Glomerular visceral epithelial cell (primary cell): ENCODE measurements at regions not wholly inside any gene's neighbourhood (a gene's known extent, or its start where the extent isn't known, plus 50 kb on each side); places are given as distances from the start of the nearest gene placed in this dataset.
"Not testable (repeated sequence)": the region's sequence is repeated elsewhere in the genome, so short reads cannot be mapped to it uniquely, and the experiment has no call there.

ENCODE experiments used
- DNase-seq: peaks from one replicate; pipeline ENCODE4 v3.0.0-alpha.2; 2016; ENCODE audit errors: extremely low spot score

DNA sequence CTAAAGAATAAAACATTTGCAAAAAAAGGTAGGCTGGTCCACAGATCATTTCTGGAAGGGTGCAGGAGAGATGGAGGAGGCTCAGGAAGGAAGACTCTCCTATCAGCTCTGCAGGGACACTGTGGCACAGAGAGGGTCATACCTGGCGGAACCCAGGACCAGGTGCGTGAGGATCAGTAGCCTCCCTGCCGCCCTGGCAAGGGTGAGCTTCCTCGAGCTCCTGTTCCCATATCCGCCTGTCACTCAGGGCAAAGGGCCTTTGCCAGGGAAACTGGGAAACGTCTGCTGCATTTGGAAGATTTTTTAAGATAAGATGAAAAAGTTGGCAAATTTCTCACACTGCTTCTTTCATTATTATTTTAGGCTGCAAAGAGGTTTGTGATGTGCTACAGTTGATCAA is 112.1 kb upstream of the TIAM1 start:
- no peak for DNase-seq

DNA sequence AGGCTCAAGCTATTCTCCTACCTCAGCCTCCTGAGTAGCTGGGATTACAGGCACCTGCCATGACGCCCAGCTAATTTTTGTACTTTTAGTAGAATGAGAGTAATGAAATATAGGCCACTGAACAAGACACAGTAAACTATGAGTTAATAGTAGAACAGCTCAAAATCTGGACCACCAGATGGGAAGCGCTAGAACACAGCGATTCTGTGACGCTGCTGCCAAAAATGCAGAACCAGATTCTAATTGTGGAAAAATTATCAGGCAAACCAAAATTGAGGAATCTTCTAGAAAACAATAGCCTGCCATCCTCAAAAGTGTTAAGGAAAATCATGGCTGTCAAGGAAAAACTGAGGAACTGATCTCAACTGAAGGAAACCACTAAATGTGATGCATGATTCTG is 111.4 kb upstream of the TIAM1 start:
- DNase-seq: no peak

GRCh38 chr21:31450980-31451379 is 106.9 kb upstream of the TIAM1 start:
- no peak for DNase-seq

DNA sequence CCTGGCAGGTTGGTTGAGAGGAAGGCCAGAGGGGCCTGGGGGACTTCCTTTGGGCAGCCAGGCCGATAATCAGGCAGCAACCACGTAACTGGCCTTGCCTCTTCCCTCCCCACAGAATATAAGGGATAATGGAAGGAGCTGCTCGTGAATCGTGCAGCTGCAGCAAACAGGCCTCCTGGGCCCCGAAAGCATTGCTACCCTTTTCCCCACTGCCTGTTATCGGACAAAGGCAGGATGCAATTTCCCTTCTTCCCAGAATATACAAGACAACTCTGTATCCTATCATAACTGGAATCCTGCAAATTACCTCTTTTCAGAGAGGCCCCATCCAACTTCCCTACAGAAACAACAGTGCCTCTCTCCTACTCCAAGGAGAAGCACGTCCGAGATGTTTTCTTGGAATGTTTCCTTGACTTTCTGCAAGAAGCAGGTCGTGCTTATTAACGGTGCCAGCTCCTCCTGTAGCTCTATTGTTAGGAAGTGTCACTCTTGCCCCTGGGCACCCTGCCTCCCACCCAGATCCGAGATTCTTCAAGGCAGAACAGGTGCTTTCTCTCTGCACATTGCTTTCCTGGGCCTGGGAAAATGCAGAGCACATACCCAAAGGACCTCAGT is 106.0 kb upstream of the TIAM1 start:
- DNase-seq: no peak

DNA sequence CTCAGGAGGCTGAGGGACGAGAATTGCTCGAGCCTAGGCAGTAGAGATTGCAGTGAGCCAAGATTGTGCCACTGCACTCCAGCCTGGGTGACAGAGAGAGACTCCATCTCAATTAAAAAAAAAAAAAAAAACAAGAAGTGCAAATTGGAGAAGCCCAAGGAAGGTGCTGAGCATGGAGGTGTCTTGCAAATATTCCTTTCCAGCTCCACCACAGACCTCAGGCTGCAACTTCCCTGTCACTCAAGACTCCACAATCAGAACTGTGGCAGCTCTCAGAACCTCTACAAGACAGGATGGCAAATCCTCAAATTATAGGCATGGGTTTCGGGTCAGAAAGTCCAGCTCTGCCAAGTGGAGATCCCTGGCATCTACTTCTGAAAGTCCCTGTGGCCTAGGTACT is 104.4 kb upstream of the TIAM1 start:
- DNase-seq: no peak

DNA sequence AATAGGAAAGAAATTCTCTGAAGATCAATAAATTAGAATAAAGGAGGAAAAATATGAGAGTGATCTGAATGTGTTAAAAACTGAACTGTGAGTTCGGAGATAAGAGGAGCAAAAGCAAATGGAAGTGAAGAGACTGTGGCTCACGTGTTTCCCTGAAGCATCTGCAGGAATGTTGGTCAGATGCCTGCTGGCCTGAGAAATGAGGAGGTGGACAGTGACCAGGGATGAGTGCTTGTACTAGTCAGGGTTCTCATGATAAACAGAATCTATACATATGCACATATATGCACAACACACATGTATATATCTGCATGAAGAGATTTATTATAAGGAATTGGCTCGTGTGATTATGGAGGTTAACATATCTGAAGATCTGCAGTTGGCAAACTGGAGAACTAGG is 103.4 kb upstream of the TIAM1 start:
- no peak for DNase-seq

GRCh38 chr21:31446226-31446855 is 102.3 kb upstream of the TIAM1 start:
- no peak for DNase-seq

DNA sequence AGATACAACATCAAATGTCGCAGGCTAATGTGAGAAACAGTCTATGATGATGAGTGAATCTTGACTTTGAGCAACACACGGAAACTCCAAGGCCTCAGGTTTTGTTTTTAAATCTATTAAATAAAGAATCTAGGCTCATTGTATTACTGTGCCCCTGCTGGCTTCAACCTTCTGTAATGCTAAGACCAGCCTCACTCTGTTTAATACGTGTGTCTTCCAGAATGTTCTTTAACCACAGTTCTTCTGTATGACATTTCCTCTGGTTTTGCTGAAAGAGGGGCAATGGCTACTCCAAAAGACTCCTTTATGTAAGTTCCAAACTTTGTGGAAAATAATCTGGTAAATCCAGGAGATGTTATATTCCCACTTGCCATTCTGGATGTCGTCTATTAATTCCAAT is 101.1 kb upstream of the TIAM1 start:
- no peak for DNase-seq

DNA sequence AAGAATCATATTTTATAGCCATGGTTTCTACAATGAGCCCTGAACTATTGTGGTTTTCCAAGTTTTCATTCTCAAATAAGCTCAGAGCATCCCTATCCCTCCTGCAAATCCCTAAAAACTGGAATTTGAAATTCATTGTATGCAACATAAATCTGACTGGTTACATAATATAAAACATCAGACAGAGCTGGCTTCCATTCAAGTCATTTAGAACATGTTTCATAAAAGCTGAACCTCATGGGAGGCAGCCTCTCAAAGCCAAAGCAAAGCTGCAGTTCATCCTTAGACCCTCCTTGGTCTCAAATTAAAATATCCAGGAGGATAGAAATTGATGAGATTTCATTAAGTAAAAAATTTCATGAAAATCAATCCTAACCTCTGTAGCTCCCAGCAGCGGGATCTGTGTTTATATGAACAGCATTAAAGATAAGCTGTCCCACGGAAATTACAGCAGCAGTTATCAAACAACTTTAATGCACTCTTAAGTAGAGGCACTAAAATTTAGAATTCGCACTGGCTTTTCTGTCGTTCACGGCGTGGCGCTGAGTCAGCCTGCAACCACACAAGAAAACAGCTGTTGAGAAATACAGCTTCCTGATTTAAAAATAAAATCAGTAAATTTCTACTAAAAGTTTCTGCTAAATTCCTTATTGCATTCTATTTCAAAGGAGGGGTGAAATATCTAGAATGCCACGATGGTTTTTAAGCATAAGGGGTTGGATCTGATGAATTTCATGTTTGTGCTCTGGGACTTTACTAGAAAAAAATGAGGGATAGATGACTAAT is 99.9 kb upstream of the TIAM1 start:
- no peak for DNase-seq

DNA sequence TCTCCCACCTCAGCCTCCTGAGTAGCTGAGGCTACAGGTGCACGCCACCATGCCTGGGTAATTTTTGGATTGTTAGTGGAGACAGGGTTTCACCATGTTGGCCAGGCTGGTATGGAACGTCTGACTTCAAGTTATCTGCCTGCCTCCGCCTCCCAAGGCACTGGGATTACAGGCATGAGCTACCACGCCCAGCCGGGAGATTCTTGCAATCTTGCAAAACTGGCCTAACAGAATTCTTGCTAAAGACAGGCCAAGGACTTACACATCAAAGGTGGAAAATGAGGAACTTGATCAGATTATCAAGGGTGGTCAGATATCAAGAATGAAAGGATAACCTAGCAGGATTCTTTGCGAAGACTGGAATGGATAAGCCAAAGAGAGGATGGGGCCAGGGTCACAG is 98.3 kb upstream of the TIAM1 start:
- no peak for DNase-seq

- DNase-seq: no peak
Observed at GRCh38 chr21:31429506-31429905, 85.4 kb upstream of the TIAM1 start.

DNA sequence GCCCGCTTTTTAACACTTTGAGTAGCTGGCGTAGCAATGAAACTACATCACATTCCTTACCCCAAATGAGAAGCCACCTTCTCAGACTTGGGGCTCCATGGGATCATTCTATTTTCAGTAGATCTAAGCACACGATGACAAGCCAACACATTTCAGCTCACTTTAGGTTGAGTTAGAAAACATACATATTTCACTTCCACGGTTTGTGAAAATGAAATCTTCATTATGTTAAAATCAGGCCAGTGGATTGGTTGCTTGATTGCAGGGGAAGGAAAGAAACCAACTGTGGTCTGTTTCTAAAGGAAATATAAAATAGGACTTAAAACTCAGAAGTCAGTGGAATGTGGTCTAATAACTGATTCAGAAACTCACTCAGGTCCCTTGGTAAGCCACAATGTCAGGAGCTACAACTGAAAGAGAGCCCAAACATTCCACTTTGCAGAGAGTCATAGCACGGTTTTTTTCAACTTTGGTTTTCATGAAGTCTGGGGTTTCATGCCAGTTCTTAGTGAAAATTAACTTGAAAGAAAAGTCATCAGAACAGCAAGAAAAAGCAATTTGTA is 82.3 kb upstream of the TIAM1 start:
- no peak for DNase-seq

DNA sequence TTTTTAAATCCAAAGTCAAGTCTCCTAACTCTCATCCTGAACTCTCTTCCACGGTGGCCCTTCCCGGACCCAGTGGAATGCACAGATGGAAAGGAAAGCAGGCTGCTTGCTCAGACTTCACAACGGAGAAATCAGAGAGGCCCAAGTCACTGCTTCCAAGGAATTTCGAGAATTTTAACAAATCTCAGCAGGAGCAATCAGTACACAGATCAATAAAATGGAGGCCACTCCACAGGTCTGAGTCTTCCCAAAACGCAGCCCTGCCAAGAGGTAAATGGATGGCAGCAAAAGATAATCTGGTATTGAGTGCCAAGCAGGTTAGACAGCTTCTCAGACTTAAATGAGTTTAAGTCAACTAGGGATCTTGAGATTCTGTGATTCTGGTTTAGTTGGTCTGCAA is 81.1 kb upstream of the TIAM1 start:
- no peak for DNase-seq

DNA sequence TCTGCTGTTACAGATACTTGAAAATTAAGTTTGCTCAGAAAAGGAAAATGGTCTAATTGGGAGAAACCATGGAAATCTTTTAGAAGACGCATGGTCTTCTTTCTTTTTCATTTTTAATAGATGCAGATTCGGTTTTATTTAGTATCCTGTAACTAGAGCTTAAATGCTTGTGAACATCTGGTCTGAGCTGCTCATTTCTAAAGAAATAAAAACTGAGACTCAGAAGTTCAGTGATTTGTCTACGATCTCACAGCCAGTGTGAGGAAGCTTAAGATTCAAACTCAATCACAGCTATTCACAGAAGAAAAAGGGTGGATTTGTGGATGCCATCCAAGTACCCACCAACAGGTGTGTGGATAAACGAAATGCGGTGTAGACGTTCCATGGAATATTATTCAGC is 80.0 kb upstream of the TIAM1 start:
- no peak for DNase-seq

DNA sequence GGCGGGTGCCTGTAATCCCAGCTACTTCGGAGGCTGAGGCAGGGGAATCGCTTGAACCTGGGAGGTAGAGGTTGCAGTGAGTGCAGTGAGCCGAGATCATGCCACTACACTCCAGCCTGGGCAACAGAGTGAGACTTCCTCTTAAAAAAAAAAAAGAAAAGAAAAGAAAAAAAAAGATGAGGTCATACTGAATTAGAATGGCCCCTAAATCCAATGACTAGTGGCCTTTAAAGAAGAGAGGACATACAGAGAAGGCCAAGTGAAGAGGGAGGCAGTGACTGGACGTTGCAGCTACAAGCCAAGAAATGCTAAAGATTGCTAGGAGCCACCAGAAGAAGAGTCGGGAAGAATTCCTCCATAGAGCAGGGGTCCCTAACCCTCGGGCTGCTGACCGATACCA is 76.9 kb upstream of the TIAM1 start:
- DNase-seq: no peak

DNA sequence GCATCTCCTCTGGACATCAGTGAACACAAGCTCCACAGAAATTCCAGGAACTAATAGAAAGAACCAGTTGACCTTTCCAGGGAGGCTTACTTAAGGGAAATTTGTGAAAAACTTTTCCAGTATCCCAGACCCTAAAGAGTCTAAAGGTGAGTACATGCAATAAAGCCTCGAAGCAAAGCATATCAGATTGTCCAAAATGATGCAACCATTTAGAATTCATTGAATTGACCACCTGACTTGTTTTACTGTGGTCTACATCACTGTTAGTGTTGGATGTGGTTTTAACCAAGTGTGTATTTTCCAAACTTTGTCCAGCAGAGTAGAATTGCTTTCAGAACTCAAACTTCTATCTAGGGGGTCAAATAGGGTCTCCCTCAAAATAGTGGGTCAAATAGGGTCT is 76.3 kb upstream of the TIAM1 start:
- DNase-seq: no peak

DNA sequence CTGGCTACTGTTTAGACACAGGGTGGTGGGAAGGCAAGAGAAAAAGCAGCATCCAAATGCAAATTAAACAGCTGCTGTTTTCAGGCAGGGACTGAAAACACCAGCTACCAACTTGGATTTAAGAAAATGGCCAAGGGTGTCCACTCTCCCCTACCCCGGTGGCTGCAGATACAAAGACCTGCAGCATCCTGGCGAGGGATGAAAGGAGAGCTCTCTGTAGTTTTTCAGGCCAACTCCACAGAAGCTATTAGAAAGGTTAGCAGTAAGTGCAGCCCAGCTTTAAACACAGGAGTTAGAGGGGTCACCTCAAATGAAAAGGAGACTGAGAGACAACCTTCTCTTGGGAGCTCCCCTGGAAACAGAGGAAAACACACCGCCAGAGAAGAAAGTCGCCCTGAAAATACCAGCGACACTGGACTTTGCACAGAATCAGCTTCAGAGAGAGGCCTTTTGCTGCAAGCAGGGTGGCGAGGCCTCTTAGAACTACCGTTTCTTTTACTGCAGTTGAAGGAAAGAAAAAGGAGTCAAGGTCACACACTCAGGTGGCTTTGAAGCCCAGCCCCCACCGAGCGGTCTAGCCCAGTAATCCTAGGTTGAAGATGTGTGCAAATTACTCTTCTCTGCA is 74.4 kb upstream of the TIAM1 start:
- DNase-seq: no peak

DNA sequence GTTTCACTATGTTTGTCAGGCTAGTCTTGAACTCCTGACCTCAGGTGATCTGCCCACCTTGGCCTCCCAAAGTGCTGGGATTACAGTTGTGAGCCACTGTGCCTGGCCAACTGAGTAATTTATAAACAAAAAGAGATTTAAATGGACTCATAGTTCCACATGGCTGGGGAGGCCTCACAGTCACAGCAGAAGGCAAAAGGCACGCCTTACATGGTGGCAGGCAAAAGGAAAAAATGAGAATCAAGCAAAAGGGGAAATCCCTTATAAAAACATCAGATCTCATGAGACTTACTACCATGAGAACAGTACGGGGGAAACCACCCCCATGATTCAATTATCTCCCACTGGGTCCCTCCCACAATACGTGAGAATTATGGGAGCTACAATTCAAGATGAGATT is 73.2 kb upstream of the TIAM1 start:
- DNase-seq: not testable (repeated sequence)

DNA sequence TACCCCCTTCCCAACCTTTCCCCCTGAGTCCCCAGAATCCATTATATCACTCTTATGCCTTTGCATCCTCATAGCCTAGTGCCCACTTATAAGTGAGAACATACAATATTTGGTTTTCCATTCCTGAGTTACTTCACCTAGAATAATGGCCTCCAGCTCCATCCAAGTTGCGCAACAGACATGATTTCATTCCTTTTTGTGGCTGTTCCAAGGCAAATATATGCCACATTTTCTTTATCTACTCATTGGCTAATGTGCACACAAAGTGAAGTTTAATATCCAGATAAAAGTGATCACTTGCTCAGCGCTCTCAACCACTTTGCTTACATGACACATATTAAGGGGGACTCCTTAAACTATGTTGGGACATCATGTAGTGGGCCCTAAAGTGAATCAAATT is 72.4 kb upstream of the TIAM1 start:
- DNase-seq: no peak

DNA sequence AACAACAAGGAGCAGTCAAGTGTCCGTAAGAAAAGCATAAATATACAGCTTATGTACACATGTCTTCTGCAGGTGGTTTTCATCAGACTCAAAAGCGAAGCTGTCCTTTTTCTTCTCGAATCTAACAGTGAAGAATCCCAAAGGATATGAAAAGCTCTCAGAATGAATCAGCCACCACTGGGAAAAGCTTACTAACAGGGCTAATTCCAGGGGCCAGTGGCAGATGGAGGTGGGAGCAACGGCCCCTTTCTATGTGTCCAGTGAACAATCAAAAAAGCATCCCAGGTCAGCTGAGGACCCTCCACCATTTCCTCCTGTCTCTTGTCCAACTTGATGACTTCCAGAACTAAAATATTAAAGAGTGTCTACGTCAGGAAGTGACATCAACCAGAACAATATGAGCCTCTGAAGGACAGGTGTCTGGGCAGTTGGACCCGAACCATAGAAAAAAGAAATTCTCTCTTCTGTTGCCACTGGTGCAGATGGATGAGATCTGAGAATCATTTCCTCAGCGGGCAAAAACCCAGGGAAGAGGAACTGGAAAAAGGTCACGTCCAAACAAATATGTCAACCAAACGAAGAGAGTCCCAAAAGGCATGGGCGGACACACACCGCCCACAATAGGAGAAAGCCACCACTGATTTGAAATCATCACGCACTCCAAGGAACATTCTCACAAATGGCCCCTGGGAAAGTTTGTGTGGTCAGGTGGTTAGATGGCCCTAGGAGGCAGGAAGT is 70.4 kb upstream of the TIAM1 start:
- DNase-seq: no peak

- DNase-seq: no peak
Observed at GRCh38 chr21:31413698-31414097, 69.6 kb upstream of the TIAM1 start.
